ENCODE measurements at regions not wholly inside any gene's neighbourhood (a gene's known extent, or its start where the extent isn't known, plus 50 kb on each side); places are given as distances from the start of the nearest gene placed in this dataset.

DNA sequence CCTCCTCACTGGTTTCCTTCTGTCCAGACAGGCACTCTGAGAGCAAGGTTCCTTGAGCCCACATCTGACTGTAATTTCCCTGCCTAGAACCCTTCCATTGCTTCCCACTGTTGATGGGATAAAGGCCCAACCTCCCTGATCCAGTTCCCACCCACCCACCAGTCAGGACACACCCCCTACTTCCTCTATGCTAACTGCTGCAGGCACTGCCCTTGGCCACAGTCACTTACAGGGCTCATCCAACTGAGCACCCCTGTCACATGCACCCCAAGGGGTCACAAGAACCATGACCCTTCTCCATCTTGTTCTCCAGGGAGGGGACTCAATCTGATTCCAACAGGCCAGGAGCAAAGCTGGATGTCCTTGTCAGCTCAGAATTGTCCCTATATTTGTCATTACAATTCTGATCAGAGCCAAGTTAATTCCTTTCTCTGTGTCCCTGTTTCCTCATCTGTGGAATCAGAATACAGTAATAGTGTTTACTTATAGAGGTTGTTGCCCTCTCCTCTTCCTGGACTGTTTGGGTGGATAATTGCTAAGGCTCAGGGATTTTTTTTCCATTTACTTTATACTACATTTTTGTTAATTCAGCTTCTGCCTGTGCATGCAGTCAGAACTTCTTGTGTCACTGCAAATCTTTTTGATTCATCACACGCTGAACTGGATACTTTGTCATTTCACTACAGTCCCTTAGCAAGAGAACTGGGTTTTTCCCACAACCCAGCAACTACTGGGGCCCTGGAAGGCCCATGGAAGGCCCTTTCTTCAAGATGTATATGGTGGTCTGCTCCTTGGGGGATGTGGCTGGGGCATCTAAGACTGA lies 105.6 kb upstream of the MAMLD1 start:
- H3K9me3 ChIP-seq = no peaks in the 10 kb centered on the region
- DNase-seq (no peak), ATAC-seq (no peak)
- H3K27me3 ChIP-seq = no peaks in the 10 kb centered on the region
- 93 to 100% methylated on average over 1 of the region's 1 CpG for WGBS, 2 donors
- intact Hi-C loops (cut with DNase I) = no loop called here
- no peak for TF ChIP-seq POLR2A (IDR thresholded peaks at IDR 0.05)
- TF ChIP-seq, protein P1, sequence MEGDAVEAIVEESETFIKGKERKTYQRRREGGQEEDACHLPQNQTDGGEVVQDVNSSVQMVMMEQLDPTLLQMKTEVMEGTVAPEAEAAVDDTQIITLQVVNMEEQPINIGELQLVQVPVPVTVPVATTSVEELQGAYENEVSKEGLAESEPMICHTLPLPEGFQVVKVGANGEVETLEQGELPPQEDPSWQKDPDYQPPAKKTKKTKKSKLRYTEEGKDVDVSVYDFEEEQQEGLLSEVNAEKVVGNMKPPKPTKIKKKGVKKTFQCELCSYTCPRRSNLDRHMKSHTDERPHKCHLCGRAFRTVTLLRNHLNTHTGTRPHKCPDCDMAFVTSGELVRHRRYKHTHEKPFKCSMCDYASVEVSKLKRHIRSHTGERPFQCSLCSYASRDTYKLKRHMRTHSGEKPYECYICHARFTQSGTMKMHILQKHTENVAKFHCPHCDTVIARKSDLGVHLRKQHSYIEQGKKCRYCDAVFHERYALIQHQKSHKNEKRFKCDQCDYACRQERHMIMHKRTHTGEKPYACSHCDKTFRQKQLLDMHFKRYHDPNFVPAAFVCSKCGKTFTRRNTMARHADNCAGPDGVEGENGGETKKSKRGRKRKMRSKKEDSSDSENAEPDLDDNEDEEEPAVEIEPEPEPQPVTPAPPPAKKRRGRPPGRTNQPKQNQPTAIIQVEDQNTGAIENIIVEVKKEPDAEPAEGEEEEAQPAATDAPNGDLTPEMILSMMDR (IDR thresholded peaks at IDR 0.05) = no peak
- H3K27ac ChIP-seq = no peak overlapping the region
- no peaks in the 10 kb centered on the region for H3K36me3 ChIP-seq (replicated peaks in 1 of 2; ENCODE audit: insufficient read depth in 1 of 2, low read depth in 2 of 2)
- H3K4me3 ChIP-seq = no peak overlapping the region
- no peaks in the 10 kb centered on the region for H3K4me1 ChIP-seq

DNA sequence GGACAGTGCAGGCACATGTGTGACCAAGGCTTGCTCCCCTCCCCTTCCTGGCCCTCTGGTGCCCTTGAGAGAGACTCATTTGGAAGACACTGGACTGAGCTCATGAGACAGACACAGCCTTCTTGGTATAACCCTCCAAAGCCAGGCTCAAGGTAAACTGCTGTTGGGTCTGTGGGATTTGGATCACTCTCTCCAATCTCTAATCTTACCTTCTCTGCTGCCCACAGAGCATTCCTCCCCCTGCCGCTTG lies 105.0 kb upstream of the MAMLD1 start:
- no peak for DNase-seq
- H3K36me3 ChIP-seq (replicated peaks in 1 of 2; ENCODE audit: insufficient read depth in 1 of 2, low read depth in 2 of 2) = no peaks in the 10 kb centered on the region
- ATAC-seq = no peak
- no peaks in the 10 kb centered on the region for H3K4me1 ChIP-seq
- H3K4me3 ChIP-seq = no peak overlapping the region
- H3K9me3 ChIP-seq = no peaks in the 10 kb centered on the region
- intact Hi-C loops (cut with DNase I) = no loop called here
- H3K27ac ChIP-seq = no peak overlapping the region
- TF ChIP-seq POLR2A (IDR thresholded peaks at IDR 0.05) = no peak
- TF ChIP-seq, protein P1 (IDR thresholded peaks at IDR 0.05) = no peak
- WGBS, 2 donors = 100% methylated on average over 1 of the region's 1 CpG; no CpG with 5 or more reads in 1 of the 2 donors
- H3K27me3 ChIP-seq = no peaks in the 10 kb centered on the region

DNA sequence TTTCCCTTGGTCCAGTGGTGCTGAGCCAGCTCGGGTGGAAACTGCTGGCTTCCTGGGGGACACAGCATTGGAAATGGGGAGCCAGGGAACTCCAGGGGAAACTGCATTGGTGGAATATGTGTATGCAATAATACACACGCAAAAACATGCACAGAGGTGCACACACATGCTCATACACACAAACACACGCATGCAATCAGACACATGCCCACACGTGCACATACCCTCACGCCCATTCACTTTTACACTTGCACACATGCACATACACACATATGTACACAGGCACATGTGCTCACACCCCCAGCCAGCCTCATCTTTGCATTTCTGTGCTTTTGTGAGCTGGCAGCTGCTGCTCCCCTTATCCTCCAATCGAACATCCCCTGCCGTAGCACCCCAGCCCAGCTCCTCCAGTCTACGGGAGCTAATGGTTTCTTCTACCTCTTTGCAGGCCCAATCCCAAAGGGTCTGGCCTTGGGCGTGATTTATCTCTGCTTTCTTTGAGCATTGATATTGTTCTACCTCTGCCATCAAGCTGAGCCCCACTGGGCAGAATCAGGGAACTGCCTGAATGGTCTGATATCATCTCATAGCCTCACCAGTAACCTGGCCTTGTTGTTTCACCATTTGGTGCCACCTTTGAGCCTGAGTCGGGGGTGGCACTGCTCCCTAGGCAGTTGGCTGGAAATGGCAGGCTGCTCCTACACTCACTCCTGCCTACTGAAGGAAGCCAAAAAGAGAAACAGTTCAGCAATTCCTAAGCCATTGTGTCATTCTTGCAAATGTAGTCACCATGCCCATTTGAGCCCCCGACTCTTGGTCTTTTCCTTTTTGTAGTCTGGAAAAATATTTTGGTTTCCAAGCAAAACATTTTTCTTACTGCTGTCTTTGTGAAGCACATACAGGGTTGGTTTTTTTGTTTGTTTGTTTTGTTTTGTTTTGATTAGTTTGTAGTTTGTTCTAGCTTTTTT lies 104.4 kb upstream of the MAMLD1 start:
- H3K9me3 ChIP-seq = no peaks in the 10 kb centered on the region
- no peaks in the 10 kb centered on the region for H3K27me3 ChIP-seq
- TF ChIP-seq, protein P1 (IDR thresholded peaks at IDR 0.05) = no peak
- TF ChIP-seq POLR2A (IDR thresholded peaks at IDR 0.05) = no peak
- 95 to 96% methylated on average over 8 to 10 of the region's 11 CpGs for WGBS, 2 donors
- no peak for ATAC-seq
- H3K4me1 ChIP-seq = no peaks in the 10 kb centered on the region
- DNase-seq = no peak
- H3K36me3 ChIP-seq (replicated peaks in 1 of 2; ENCODE audit: insufficient read depth in 1 of 2, low read depth in 2 of 2) = no peaks in the 10 kb centered on the region
- no peak overlapping the region for H3K27ac ChIP-seq
- intact Hi-C loops (cut with DNase I) = no loop called here
- H3K4me3 ChIP-seq = no peak overlapping the region

- no peaks in the 10 kb centered on the region for H3K4me1 ChIP-seq
- DNase-seq (no peak), ATAC-seq (no peak)
- H3K27ac ChIP-seq = no peak overlapping the region
- H3K4me3 ChIP-seq = no peak overlapping the region
- H3K9me3 ChIP-seq = no peaks in the 10 kb centered on the region
- WGBS, 2 donors = 60 to 74% methylated on average over 2 to 3 of the region's 3 CpGs
- intact Hi-C loops (cut with DNase I) = no loop called here
- H3K27me3 ChIP-seq = no peaks in the 10 kb centered on the region
- no peaks in the 10 kb centered on the region for H3K36me3 ChIP-seq (replicated peaks in 1 of 2; ENCODE audit: insufficient read depth in 1 of 2, low read depth in 2 of 2)
- no peak for TF ChIP-seq POLR2A (IDR thresholded peaks at IDR 0.05)
- TF ChIP-seq, protein P1 (IDR thresholded peaks at IDR 0.05) = no peak
These were observed 100.7 kb upstream of the MAMLD1 start for GRCh38 chrX:150262456-150262855.
